ENCODE measurements at regions not wholly inside any gene's neighbourhood (a gene's known extent, or its start where the extent isn't known, plus 50 kb on each side); places are given as distances from the start of the nearest gene placed in this dataset.

DNA sequence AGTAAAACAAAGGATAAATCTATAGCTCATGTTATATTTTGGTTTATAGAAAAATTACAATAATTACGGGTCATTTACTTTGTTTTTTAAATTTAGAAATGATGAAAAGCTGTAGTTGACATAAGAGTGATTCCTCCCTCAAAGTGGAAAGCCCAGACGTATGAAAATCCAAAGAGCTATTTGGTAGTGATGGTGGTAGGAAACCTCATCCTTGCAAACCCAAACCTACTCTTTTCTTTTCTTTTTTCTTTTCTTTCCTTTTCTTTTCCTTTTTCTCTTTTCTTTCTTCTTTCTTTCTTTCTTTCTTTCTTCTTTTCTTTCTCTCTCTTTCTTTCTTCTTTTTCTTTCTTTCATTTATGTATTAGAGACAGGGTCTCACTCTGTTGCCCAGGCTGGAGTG is 190.3 kb upstream of the RASSF8 start:
- Mint-ChIP-seq H3K27me3 (ENCODE audit: low read depth) (no peaks in the 10 kb centered on the region), H3K27ac (no peak overlapping the region), H3K9me3 (no peaks in the 10 kb centered on the region), H3K4me1 (ENCODE audit: low read depth) (no peaks in the 10 kb centered on the region), H3K36me3 (ENCODE audit: low read depth) (no peaks in the 10 kb centered on the region), H3K4me3 (no peak overlapping the region)

DNA sequence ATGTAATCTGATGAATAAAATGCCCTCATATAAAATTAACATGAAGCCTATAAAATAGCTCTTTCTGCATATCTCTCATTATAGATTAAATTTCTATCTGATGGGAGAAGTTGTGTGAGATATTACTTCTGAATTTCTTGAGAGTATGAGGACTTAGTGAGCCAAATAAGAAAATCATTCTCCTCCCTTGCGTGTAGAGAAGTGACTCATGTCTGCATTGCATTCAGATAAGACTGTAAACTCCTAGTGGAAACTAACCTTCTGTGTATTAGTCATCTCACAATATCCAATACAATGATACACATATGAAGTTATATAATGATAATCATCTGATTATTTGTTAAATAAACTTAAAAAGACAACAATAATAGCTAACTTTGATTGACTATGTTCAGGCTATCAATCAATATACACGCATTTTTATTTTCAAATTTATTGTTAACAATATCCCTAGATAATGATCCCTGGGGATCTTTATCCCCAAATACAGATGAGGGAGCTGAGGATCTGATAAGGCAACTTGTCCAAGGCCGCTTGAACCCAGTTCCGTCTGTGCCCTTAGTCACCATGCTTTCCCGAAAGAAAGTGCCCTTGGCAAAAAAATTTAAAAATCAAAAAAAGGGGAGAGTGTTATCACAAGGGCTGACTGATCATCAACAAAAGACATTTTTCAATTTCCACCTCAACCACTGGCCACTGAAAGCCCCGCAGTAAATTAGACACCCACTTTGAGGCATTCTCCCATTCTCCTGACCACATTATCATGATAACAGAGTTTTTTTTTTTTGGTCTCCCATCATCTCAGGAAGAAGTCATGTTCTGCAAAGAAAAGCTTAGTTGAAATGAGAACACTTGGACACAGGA is 189.2 kb upstream of the RASSF8 start:
- Mint-ChIP-seq H3K4me1 (ENCODE audit: low read depth) (no peaks in the 10 kb centered on the region), H3K27me3 (ENCODE audit: low read depth) (no peaks in the 10 kb centered on the region), H3K9me3 (no peaks in the 10 kb centered on the region), H3K36me3 (ENCODE audit: low read depth) (no peaks in the 10 kb centered on the region), H3K4me3 (no peak overlapping the region), H3K27ac (no peak overlapping the region)

DNA sequence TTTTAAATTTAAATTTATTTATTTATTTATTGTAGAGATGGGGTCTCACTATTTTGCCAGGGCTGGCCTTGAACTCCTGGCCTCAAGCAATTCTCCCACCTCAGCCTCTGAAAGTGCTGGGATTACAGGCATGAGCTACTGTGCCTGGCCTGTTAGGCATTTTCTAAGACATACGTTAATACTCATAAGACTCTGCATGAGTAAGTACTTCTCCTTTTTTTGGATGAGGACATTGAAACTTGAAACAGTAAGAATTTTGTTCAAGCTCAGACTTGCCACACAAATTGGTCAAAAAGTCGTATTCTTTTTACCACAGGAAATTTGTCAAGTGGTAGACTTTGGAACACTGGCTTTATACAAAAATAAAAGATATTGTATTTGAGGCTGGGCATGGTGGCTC is 187.4 kb upstream of the RASSF8 start:
- no peaks in the 10 kb centered on the region for H3K27me3 Mint-ChIP-seq (ENCODE audit: low read depth)
- no peaks in the 10 kb centered on the region for H3K9me3 Mint-ChIP-seq
- H3K4me3 Mint-ChIP-seq: no peak overlapping the region
- no peaks in the 10 kb centered on the region for H3K36me3 Mint-ChIP-seq (ENCODE audit: low read depth)
- H3K27ac Mint-ChIP-seq: no peak overlapping the region
- no peaks in the 10 kb centered on the region for H3K4me1 Mint-ChIP-seq (ENCODE audit: low read depth)

DNA sequence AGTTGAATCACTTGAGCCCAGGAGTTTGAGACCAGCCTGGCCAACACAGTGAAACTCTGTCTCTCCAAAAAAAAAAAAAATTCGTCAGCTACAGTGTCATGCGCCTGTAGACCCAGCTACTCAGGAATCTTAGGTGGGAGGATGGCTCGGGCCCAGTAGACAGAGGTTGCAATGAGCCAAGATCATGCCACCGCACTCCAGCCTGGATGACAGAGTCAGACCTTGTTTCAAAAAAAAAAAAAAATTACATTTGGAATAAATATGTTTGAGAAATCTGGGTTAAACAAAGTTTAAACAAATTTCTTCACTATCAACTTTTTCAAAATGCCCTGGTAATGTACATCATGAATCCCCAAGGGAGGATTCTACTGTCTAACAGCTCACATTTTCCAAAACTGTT is 187.0 kb upstream of the RASSF8 start:
- Mint-ChIP-seq H3K27me3 (ENCODE audit: low read depth) (no peaks in the 10 kb centered on the region), H3K36me3 (ENCODE audit: low read depth) (no peaks in the 10 kb centered on the region), H3K27ac (no peak overlapping the region), H3K4me1 (ENCODE audit: low read depth) (no peaks in the 10 kb centered on the region), H3K9me3 (no peaks in the 10 kb centered on the region), H3K4me3 (no peak overlapping the region)

DNA sequence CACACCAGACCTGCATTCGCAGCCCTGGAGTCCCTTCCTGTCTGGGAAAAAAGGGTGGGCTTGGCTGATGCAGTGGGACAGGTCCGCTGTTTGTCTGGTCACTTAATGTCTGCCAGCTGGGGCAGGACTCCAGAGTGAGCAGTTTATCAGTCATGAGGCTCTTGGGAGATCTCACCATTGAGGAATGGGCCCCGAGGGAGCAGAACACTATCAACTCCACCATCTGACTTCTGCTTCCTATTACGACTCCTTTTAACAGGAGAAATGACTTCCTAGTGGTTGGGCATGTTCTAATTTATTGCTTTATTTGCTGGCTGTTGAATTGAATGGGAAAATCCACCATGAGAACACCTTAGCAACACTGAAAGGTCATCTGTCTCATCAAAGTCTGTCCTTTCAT is 182.5 kb upstream of the RASSF8 start:
- no peak overlapping the region for H3K27ac Mint-ChIP-seq
- no peaks in the 10 kb centered on the region for H3K9me3 Mint-ChIP-seq
- H3K4me1 Mint-ChIP-seq (ENCODE audit: low read depth): no peaks in the 10 kb centered on the region
- H3K4me3 Mint-ChIP-seq: no peak overlapping the region
- H3K36me3 Mint-ChIP-seq (ENCODE audit: low read depth): no peaks in the 10 kb centered on the region
- H3K27me3 Mint-ChIP-seq (ENCODE audit: low read depth): peaks cover 3% of the 10 kb centered on the region

DNA sequence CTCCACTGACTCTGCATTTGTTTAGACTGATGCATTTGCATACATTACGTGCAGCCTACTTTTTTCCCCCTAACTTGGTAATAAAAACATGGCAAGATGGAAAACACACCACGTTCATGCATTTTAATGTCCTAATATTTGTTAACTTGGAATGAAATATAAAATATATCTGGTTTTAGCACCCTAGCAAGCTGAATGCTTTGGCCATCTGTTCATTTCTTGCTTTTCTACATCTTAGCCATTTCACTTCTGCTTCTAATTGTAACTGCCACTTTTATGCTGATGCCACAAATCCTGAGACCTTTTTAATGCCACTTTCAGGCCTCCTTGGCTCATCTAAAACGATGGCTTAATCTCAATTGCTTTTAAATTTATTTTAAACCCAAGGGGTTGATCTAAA is 177.7 kb upstream of the RASSF8 start:
- Mint-ChIP-seq H3K9me3 (no peaks in the 10 kb centered on the region), H3K36me3 (ENCODE audit: low read depth) (no peaks in the 10 kb centered on the region)

DNA sequence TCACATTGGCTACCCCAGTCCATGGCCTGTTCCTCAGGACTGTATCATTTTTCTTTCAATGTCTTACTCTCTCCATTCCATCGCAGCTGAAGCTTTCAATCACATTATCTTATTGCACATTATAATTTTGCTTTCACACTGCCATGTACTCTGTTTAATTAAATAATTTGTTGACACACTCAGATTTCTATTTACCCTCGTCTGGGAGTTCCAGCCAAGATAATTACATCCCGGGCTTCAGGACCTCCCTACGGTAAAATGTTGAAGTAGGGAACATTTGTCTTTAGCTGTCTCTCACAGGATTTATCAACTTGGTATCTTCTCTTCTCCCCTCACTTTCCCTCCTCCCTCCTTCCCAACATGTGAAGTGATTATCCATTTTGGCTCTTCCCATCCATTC is 177.2 kb upstream of the RASSF8 start:
- Mint-ChIP-seq H3K4me3 (no peak overlapping the region), H3K4me1 (ENCODE audit: low read depth) (no peaks in the 10 kb centered on the region), H3K27ac (no peak overlapping the region), H3K9me3 (no peaks in the 10 kb centered on the region), H3K36me3 (ENCODE audit: low read depth) (no peaks in the 10 kb centered on the region), H3K27me3 (ENCODE audit: low read depth) (peaks cover 3% of the 10 kb centered on the region)

More for the DNA sequence above, 177.7 kb upstream of the RASSF8 start:
- Mint-ChIP-seq H3K27ac (no peak overlapping the region), H3K4me1 (ENCODE audit: low read depth) (no peaks in the 10 kb centered on the region), H3K4me3 (no peak overlapping the region), H3K27me3 (ENCODE audit: low read depth) (peaks cover 3% of the 10 kb centered on the region)

DNA sequence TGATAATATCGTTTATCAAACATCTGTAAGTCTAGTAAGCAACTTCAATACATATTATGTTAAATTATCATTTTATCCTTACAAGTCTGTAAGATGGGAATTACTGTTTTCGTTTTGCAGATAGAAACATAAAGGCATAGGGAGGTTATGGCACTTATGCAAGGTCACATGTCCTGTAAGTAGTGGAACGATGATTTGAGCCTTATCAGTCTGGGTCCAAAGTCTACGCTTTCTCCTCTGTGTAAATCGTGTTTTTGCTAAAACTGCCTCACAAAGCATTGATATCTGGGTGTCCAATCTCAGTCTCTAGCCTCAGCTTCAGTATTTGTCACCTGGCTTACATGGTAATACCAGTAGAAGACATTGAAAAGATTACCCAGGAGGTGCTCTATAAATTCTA is 174.9 kb upstream of the RASSF8 start:
- no peak overlapping the region for H3K4me3 Mint-ChIP-seq
- H3K27ac Mint-ChIP-seq: no peak overlapping the region
- no peaks in the 10 kb centered on the region for H3K4me1 Mint-ChIP-seq (ENCODE audit: low read depth)

DNA sequence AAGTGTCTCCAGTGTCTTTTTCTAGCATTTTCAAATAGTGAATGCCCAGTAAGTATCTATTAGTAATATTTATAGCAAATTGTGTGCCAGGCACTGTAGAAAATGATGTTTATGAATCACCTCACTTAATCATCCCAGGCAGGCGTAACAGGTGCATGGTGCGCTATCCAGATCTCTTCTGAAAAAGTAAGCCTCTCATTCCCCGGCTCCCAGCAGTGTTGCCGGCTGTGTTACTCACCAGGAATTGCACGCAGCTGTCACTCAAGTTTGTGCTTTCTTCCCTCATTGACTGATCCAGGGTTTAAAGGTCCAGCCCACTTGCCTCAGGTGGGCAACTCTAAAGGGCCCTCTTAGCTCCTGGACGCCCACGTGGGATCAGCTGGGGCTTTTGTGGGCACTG is 173.8 kb upstream of the RASSF8 start:
- no peaks in the 10 kb centered on the region for H3K9me3 Mint-ChIP-seq
- no peak overlapping the region for H3K4me3 Mint-ChIP-seq
- H3K27me3 Mint-ChIP-seq (ENCODE audit: low read depth): no peaks in the 10 kb centered on the region
- no peak overlapping the region for H3K27ac Mint-ChIP-seq
- no peaks in the 10 kb centered on the region for H3K4me1 Mint-ChIP-seq (ENCODE audit: low read depth)
- no peaks in the 10 kb centered on the region for H3K36me3 Mint-ChIP-seq (ENCODE audit: low read depth)

More for the DNA sequence above, 174.9 kb upstream of the RASSF8 start:
- H3K9me3 Mint-ChIP-seq: no peaks in the 10 kb centered on the region
- no peaks in the 10 kb centered on the region for H3K36me3 Mint-ChIP-seq (ENCODE audit: low read depth)
- H3K27me3 Mint-ChIP-seq (ENCODE audit: low read depth): peaks cover 2% of the 10 kb centered on the region

DNA sequence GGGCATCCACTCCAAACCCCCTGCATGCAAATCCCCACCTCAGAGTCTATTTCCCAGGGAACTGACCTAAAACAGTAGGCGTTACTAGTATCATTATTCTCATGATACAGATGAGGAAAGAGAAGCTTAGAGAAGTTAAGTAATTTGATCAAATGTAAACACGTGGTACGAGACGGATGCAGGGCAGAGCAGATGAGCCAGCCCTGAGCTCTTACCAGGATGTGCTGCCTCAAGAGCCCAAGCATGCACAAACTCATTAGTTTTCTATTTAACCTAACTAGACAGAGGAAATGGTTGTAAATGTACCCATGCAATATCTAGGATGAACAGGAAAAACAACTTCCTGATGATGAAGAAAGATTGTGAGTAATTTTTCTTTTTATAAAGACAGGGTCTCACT is 173.3 kb upstream of the RASSF8 start:
- Mint-ChIP-seq H3K4me3 (no peak overlapping the region), H3K27me3 (ENCODE audit: low read depth) (no peaks in the 10 kb centered on the region), H3K36me3 (ENCODE audit: low read depth) (no peaks in the 10 kb centered on the region)

DNA sequence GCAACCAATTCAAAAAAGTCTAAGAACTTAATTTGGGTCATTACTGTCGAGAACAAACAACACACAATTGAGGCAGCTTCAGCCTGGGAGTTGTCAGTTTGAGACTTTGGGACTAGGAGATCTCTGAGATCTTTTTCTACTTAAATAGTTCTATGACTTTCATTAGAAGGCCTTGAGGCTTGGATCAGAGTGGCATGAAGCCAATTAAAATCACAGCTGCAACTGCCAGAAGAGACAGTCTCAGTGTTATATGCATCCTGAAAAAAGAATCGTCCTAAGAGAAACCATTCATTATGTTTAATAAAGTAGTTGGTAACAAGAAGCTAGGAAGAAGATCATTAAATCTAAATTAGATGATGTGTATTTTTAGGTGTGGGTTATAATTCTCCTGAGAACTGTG is 170.8 kb upstream of the RASSF8 start:
- peaks cover 3% of the 10 kb centered on the region for H3K27me3 Mint-ChIP-seq (ENCODE audit: low read depth)
- no peaks in the 10 kb centered on the region for H3K9me3 Mint-ChIP-seq
- H3K36me3 Mint-ChIP-seq (ENCODE audit: low read depth): no peaks in the 10 kb centered on the region
- H3K27ac Mint-ChIP-seq: no peak overlapping the region
- H3K4me3 Mint-ChIP-seq: no peak overlapping the region
- H3K4me1 Mint-ChIP-seq (ENCODE audit: low read depth): no peaks in the 10 kb centered on the region

More for the DNA sequence above, 173.3 kb upstream of the RASSF8 start:
- Mint-ChIP-seq H3K4me1 (ENCODE audit: low read depth) (no peaks in the 10 kb centered on the region), H3K9me3 (no peaks in the 10 kb centered on the region), H3K27ac (no peak overlapping the region)

DNA sequence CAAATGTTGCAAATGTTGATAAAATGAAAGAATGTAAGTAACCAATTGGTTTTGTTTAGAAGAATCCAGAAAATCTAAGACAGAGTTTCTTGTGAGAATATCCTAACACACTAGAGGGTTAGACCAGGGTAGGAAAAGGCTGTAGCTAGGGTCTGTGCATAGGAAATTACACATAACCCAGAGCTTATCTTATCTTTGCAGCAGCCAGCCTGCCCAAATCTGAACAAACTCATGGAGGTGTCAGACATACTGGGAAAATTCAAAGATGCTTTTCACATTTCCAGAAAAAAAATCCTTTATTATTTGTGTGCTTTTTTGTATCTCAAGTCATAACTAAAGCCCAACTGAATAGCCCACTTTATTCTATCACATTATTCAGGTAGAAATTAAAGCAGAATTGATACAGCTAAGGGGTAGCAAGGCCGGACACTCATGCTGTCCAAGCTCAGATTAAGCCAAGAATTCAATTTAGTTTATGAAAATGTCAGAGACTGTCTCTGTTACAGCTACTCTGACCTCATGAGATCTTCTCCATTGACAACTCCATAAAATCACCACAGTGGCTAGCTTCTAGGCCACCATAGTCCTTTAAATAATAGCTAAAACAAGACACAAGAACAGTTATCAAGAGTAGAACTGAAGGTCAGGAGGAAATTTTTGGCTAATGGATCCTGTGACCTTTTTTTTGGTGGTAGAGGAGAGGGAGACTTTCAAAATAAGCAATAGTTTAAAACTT is 169.6 kb upstream of the RASSF8 start:
- no peaks in the 10 kb centered on the region for H3K9me3 Mint-ChIP-seq
- H3K4me1 Mint-ChIP-seq (ENCODE audit: low read depth): no peaks in the 10 kb centered on the region
- H3K27ac Mint-ChIP-seq: no peak overlapping the region
- peaks cover 8% of the 10 kb centered on the region for H3K27me3 Mint-ChIP-seq (ENCODE audit: low read depth)
- H3K36me3 Mint-ChIP-seq (ENCODE audit: low read depth): no peaks in the 10 kb centered on the region
- H3K4me3 Mint-ChIP-seq: no peak overlapping the region

DNA sequence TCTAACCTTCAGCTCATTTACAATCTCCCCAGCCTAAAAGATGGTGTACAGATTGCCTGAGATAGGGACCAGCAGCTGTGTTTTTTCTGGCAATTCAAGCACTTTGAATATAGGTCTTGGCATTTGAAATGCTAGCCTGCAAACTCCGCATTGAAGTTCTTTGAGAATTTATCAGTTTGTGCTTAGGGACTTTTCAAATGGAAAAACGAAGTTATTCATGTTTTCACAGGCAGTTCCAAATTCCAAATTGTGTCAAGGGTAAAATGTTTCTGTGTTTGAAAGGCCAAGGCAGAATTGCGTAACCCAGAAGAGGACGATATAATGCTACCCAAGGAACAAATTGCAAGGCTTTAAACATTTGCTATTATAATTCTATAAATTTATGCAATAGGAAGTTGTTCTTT is 168.9 kb upstream of the RASSF8 start:
- H3K27me3 Mint-ChIP-seq (ENCODE audit: low read depth): peaks cover 8% of the 10 kb centered on the region
- H3K4me1 Mint-ChIP-seq (ENCODE audit: low read depth): no peaks in the 10 kb centered on the region
- H3K36me3 Mint-ChIP-seq (ENCODE audit: low read depth): no peaks in the 10 kb centered on the region
- H3K9me3 Mint-ChIP-seq: no peaks in the 10 kb centered on the region
- H3K27ac Mint-ChIP-seq: no peak overlapping the region
- H3K4me3 Mint-ChIP-seq: no peak overlapping the region

DNA sequence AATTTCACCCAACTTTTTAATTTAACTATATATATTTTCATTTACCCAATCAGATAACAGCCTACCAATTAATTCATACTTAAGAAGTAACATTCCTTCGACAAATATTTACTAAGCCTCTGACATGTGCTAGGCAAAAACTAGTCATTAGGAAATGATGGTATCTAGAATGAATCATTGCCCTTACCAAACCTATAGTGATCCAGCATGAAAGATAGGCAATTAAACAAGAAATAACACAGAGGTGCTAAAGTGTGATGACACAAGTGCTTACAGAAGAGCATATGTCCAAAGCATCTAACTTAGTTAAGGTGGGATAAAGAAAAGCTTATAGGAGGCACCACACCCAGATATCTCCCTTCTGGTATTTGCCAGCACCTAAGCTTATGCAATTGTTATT is 166.5 kb upstream of the RASSF8 start:
- H3K9me3 Mint-ChIP-seq: no peaks in the 10 kb centered on the region
- no peak overlapping the region for H3K27ac Mint-ChIP-seq
- H3K4me3 Mint-ChIP-seq: no peak overlapping the region
- peaks cover 8% of the 10 kb centered on the region for H3K27me3 Mint-ChIP-seq (ENCODE audit: low read depth)
- H3K36me3 Mint-ChIP-seq (ENCODE audit: low read depth): no peaks in the 10 kb centered on the region
- no peaks in the 10 kb centered on the region for H3K4me1 Mint-ChIP-seq (ENCODE audit: low read depth)

DNA sequence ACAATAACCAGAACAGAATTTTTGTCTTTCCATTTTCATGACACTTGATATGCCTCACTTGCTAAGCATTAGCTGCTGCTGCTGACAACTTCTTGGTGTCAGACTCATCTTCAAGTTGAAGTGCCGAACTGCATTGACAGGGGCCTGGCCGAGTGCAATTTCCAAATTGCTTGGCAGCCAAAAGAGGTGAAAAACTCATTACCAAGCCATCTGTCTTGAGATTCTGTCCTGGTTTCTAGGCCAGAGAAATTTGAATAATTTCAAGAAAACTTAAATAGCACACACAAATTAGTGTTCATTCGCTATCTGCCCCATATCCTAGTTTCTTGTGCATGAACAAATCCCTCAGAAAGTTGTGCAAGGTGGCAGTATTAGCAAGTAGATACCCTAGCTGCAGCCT is 165.3 kb upstream of the RASSF8 start:
- no peak overlapping the region for H3K27ac Mint-ChIP-seq
- H3K4me1 Mint-ChIP-seq (ENCODE audit: low read depth): no peaks in the 10 kb centered on the region
- no peaks in the 10 kb centered on the region for H3K36me3 Mint-ChIP-seq (ENCODE audit: low read depth)
- no peak overlapping the region for H3K4me3 Mint-ChIP-seq
- no peaks in the 10 kb centered on the region for H3K9me3 Mint-ChIP-seq
- peaks cover 8% of the 10 kb centered on the region for H3K27me3 Mint-ChIP-seq (ENCODE audit: low read depth)
